ENCODE measurements at regions not wholly inside any gene's neighbourhood (a gene's known extent, or its start where the extent isn't known, plus 50 kb on each side); places are given as distances from the start of the nearest gene placed in this dataset.

- Histone ChIP-seq H3K4me1 (replicated peaks; ENCODE audit: insufficient read depth) (no peaks in the 10 kb centered on the region), H3K27me3 (ENCODE audit: insufficient read depth, low read depth) (peaks cover 54% of the 10 kb centered on the region), H3K4me3 (no peak overlapping the region), H3K79me2 (ENCODE audit: low read depth) (no peaks in the 10 kb centered on the region), H3K9me3 (ENCODE audit: insufficient read depth, low read depth) (no peaks in the 10 kb centered on the region; the same call in 1 of the 2 replicates), H3F3A (ENCODE audit: insufficient read depth, low read depth) (no peaks in the 10 kb centered on the region), H3K4me2 (peak overlapping the region; percentile 63), H2AFZ (peak overlapping the region; percentile 75), H3K9me2 (ENCODE audit: insufficient read depth) (no peaks in the 10 kb centered on the region), H3K36me3 (ENCODE audit: low read depth) (no peaks in the 10 kb centered on the region), H4K20me1 (ENCODE audit: insufficient read depth) (no peaks in the 10 kb centered on the region), H3K27ac (no peak overlapping the region)
- CTCF ChIA-PET, result no interaction called here
- no TSS peak for BruUV-seq (replicated peaks)
- TF ChIP-seq CTCF (conservative IDR thresholded peaks at IDR 0.05) (no peak), EZH2 (IDR thresholded peaks at IDR 0.05; ENCODE audit: low read depth) (no peak)
- intact Hi-C loops (cut with micrococcal nuclease; ENCODE audit: unreplicated experiment), result loop anchor here (10.0 kb wide), 1 partner anchor 732 kb away; no protein-coding TSS in a partner anchor
- DNase-seq, result peak; percentile 16 to 55
- POLR2A ChIA-PET (ENCODE audit: unreplicated experiment), result no interaction called here
Observed at GRCh38 chr17:51372345-51373004, 112.1 kb downstream of the UTP18 start.

GRCh38 chr17:51373489-51374152, 113.3 kb downstream of the UTP18 start:
- H4K20me1 ChIP-seq (ENCODE audit: insufficient read depth), result no peaks in the 10 kb centered on the region

More at GRCh38 chr17:51373489-51374152, 113.3 kb downstream of the UTP18 start:
- POLR2A ChIA-PET (ENCODE audit: unreplicated experiment), result no interaction called here
- H3K79me2 ChIP-seq (ENCODE audit: low read depth), result no peaks in the 10 kb centered on the region
- H3K27ac ChIP-seq, result no peak overlapping the region
- H3K27me3 ChIP-seq (ENCODE audit: insufficient read depth, low read depth), result peaks cover 64% of the 10 kb centered on the region
- H3F3A ChIP-seq (ENCODE audit: insufficient read depth, low read depth), result no peaks in the 10 kb centered on the region
- intact Hi-C loops (cut with micrococcal nuclease; ENCODE audit: unreplicated experiment), result loop anchor here (10.0 kb wide), 1 partner anchor 731 kb away; no protein-coding TSS in a partner anchor
- H2AFZ ChIP-seq, result no peak overlapping the region
- H3K9me3 ChIP-seq (ENCODE audit: insufficient read depth, low read depth), result no peaks in the 10 kb centered on the region; the same call in 1 of the 2 replicates
- H3K36me3 ChIP-seq (ENCODE audit: low read depth), result no peaks in the 10 kb centered on the region
- no peak for TF ChIP-seq CTCF (conservative IDR thresholded peaks at IDR 0.05)
- TF ChIP-seq EZH2 (IDR thresholded peaks at IDR 0.05; ENCODE audit: low read depth), result no peak
- H3K4me1 ChIP-seq (replicated peaks; ENCODE audit: insufficient read depth), result no peaks in the 10 kb centered on the region
- no peak overlapping the region for H3K4me3 ChIP-seq
- CTCF ChIA-PET, result interaction anchor here (0.5 kb wide), 1 partner anchor 18 kb away, joined by 3 read pairs; no protein-coding TSS in a partner anchor
- no TSS peak for BruUV-seq (replicated peaks)
- no peak overlapping the region for H3K4me2 ChIP-seq
- H3K9me2 ChIP-seq (ENCODE audit: insufficient read depth), result no peaks in the 10 kb centered on the region
- no peak for DNase-seq
